ENCODE measurements at regions not wholly inside any gene's neighbourhood (a gene's known extent, or its start where the extent isn't known, plus 50 kb on each side); places are given as distances from the start of the nearest gene placed in this dataset.

GRCh38 chr10:36178616-36179015, 536.5 kb upstream of the FZD8 start:
- Mint-ChIP-seq H3K27ac (no peak overlapping the region), H3K36me3 (ENCODE audit: low read depth) (no peaks in the 10 kb centered on the region), H3K9me3 (ENCODE audit: low read depth) (peaks cover 1% of the 10 kb centered on the region), H3K4me1 (no peaks in the 10 kb centered on the region), H3K27me3 (no peaks in the 10 kb centered on the region), H3K4me3 (no peak overlapping the region)
- ChIA-PET CTCF (no interaction called here), POLR2A (no interaction called here)
- ATAC-seq, result no peak
- DNase-seq, result no peak
- intact Hi-C loops (cut with DNase I, micrococcal nuclease), result no loop called here

- Mint-ChIP-seq H3K9me3 (ENCODE audit: low read depth) (peaks cover 1% of the 10 kb centered on the region), H3K36me3 (ENCODE audit: low read depth) (no peaks in the 10 kb centered on the region), H3K27ac (no peak overlapping the region), H3K4me3 (no peak overlapping the region), H3K4me1 (no peaks in the 10 kb centered on the region), H3K27me3 (no peaks in the 10 kb centered on the region)
- DNase-seq (no peak), ATAC-seq (no peak)
- ChIA-PET POLR2A (no interaction called here), CTCF (no interaction called here)
- intact Hi-C loops (cut with DNase I, micrococcal nuclease), result no loop called here
Observed at GRCh38 chr10:36177071-36177470, 535.0 kb upstream of the FZD8 start.

- ATAC-seq, result no peak
- POLR2A ChIA-PET, result no interaction called here
- no peaks in the 10 kb centered on the region for H3K4me1 Mint-ChIP-seq
- CTCF ChIA-PET, result no interaction called here
- intact Hi-C loops (cut with DNase I, micrococcal nuclease), result no loop called here
- no peak for DNase-seq
- no peak overlapping the region for H3K27ac Mint-ChIP-seq
- H3K9me3 Mint-ChIP-seq (ENCODE audit: low read depth), result peaks cover 1% of the 10 kb centered on the region
- H3K4me3 Mint-ChIP-seq, result no peak overlapping the region
- no peaks in the 10 kb centered on the region for H3K27me3 Mint-ChIP-seq
- no peaks in the 10 kb centered on the region for H3K36me3 Mint-ChIP-seq (ENCODE audit: low read depth)
Observed at GRCh38 chr10:36175954-36176353, 533.9 kb upstream of the FZD8 start.

GRCh38 chr10:36173364-36173763, 531.3 kb upstream of the FZD8 start:
- ChIA-PET CTCF (no interaction called here), POLR2A (no interaction called here)
- H3K36me3 Mint-ChIP-seq (ENCODE audit: low read depth), result no peaks in the 10 kb centered on the region
- no peaks in the 10 kb centered on the region for H3K9me3 Mint-ChIP-seq (ENCODE audit: low read depth)
- ATAC-seq (no peak), DNase-seq (no peak)
- no peak overlapping the region for H3K4me3 Mint-ChIP-seq
- no peaks in the 10 kb centered on the region for H3K27me3 Mint-ChIP-seq
- intact Hi-C loops (cut with DNase I, micrococcal nuclease), result no loop called here
- no peak overlapping the region for H3K27ac Mint-ChIP-seq
- H3K4me1 Mint-ChIP-seq, result no peaks in the 10 kb centered on the region

- Mint-ChIP-seq H3K27me3 (no peaks in the 10 kb centered on the region), H3K4me1 (no peaks in the 10 kb centered on the region), H3K36me3 (ENCODE audit: low read depth) (no peaks in the 10 kb centered on the region), H3K4me3 (no peak overlapping the region), H3K9me3 (ENCODE audit: low read depth) (no peaks in the 10 kb centered on the region), H3K27ac (no peak overlapping the region)
- no peak for DNase-seq
- ChIA-PET CTCF (no interaction called here), POLR2A (no interaction called here)
- no peak for ATAC-seq
- intact Hi-C loops (cut with DNase I, micrococcal nuclease), result no loop called here
Observed at GRCh38 chr10:36171953-36172940, 530.2 kb upstream of the FZD8 start.

- no peaks in the 10 kb centered on the region for H3K27me3 Mint-ChIP-seq
- H3K4me3 Mint-ChIP-seq, result no peak overlapping the region
- H3K27ac Mint-ChIP-seq, result no peak overlapping the region
- DNase-seq (no peak), ATAC-seq (no peak)
- H3K9me3 Mint-ChIP-seq (ENCODE audit: low read depth), result no peaks in the 10 kb centered on the region
- POLR2A ChIA-PET, result no interaction called here
- no peaks in the 10 kb centered on the region for H3K4me1 Mint-ChIP-seq
- CTCF ChIA-PET, result no interaction called here
- intact Hi-C loops (cut with DNase I, micrococcal nuclease), result no loop called here
- H3K36me3 Mint-ChIP-seq (ENCODE audit: low read depth), result no peaks in the 10 kb centered on the region
Observed at GRCh38 chr10:36171556-36171952, 529.5 kb upstream of the FZD8 start.

GRCh38 chr10:36170943-36171501, 528.9 kb upstream of the FZD8 start:
- DNase-seq (no peak), ATAC-seq (no peak)
- Mint-ChIP-seq H3K4me3 (no peak overlapping the region), H3K27me3 (no peaks in the 10 kb centered on the region), H3K9me3 (ENCODE audit: low read depth) (no peaks in the 10 kb centered on the region), H3K4me1 (no peaks in the 10 kb centered on the region), H3K36me3 (ENCODE audit: low read depth) (no peaks in the 10 kb centered on the region), H3K27ac (no peak overlapping the region)
- intact Hi-C loops (cut with DNase I, micrococcal nuclease), result no loop called here
- POLR2A ChIA-PET, result no interaction called here
- CTCF ChIA-PET, result no interaction called here

- POLR2A ChIA-PET, result no interaction called here
- Mint-ChIP-seq H3K9me3 (ENCODE audit: low read depth) (no peaks in the 10 kb centered on the region), H3K4me3 (no peak overlapping the region), H3K27me3 (no peaks in the 10 kb centered on the region), H3K27ac (no peak overlapping the region), H3K36me3 (ENCODE audit: low read depth) (no peaks in the 10 kb centered on the region), H3K4me1 (no peaks in the 10 kb centered on the region)
- CTCF ChIA-PET, result no interaction called here
- ATAC-seq, result no peak
- no peak for DNase-seq
- intact Hi-C loops (cut with DNase I, micrococcal nuclease), result no loop called here
Observed at GRCh38 chr10:36170142-36170719, 528.1 kb upstream of the FZD8 start.

GRCh38 chr10:36168777-36169176, 526.7 kb upstream of the FZD8 start:
- H3K27ac Mint-ChIP-seq, result no peak overlapping the region
- no peak overlapping the region for H3K4me3 Mint-ChIP-seq
- ChIA-PET POLR2A (no interaction called here), CTCF (no interaction called here)
- H3K27me3 Mint-ChIP-seq, result no peaks in the 10 kb centered on the region
- no peaks in the 10 kb centered on the region for H3K4me1 Mint-ChIP-seq
- H3K9me3 Mint-ChIP-seq (ENCODE audit: low read depth), result no peaks in the 10 kb centered on the region
- ATAC-seq (no peak), DNase-seq (no peak)
- intact Hi-C loops (cut with DNase I, micrococcal nuclease), result no loop called here
- no peaks in the 10 kb centered on the region for H3K36me3 Mint-ChIP-seq (ENCODE audit: low read depth)

GRCh38 chr10:36164556-36165504, 522.7 kb upstream of the FZD8 start:
- ChIA-PET POLR2A (no interaction called here), CTCF (no interaction called here)
- H3K27ac Mint-ChIP-seq, result no peak overlapping the region
- H3K4me1 Mint-ChIP-seq, result no peaks in the 10 kb centered on the region
- H3K27me3 Mint-ChIP-seq, result no peaks in the 10 kb centered on the region
- intact Hi-C loops (cut with DNase I, micrococcal nuclease), result no loop called here
- no peaks in the 10 kb centered on the region for H3K36me3 Mint-ChIP-seq (ENCODE audit: low read depth)
- H3K9me3 Mint-ChIP-seq (ENCODE audit: low read depth), result no peaks in the 10 kb centered on the region
- no peak overlapping the region for H3K4me3 Mint-ChIP-seq
- no peak for ATAC-seq
- no peak for DNase-seq

- Mint-ChIP-seq H3K4me3 (no peak overlapping the region), H3K27ac (no peak overlapping the region), H3K4me1 (no peaks in the 10 kb centered on the region), H3K27me3 (no peaks in the 10 kb centered on the region), H3K9me3 (ENCODE audit: low read depth) (peaks cover 2% of the 10 kb centered on the region), H3K36me3 (ENCODE audit: low read depth) (no peaks in the 10 kb centered on the region)
- DNase-seq, result no peak
- intact Hi-C loops (cut with DNase I, micrococcal nuclease), result no loop called here
- ATAC-seq, result no peak
- CTCF ChIA-PET, result no interaction called here
- POLR2A ChIA-PET, result no interaction called here
Observed at GRCh38 chr10:36163827-36164226, 521.7 kb upstream of the FZD8 start.

Data from activated CD4-positive, alpha-beta T cell treated with anti-CD3 and anti-CD28 coated beads for 36 hours (primary cell).